Chondrocyte (in vitro differentiated cells): ENCODE measurements at regions not wholly inside any gene's neighbourhood (a gene's known extent, or its start where the extent isn't known, plus 50 kb on each side); places are given as distances from the start of the nearest gene placed in this dataset.

Experiments
- DNase-seq: peaks from one replicate; pipeline ENCODE4 v3.0.0; 2021; ENCODE audit warnings: mixed read lengths, low spot score
- H3K27ac Mint-ChIP-seq: one replicate; pipeline ENCODE4 v1.8.0; 2021; ENCODE audit warnings: mild to moderate bottlenecking, moderate library complexity, mixed read lengths; ENCODE audit not compliant: unreplicated experiment
- H3K27me3 Mint-ChIP-seq: 2 replicates; pipeline ENCODE4 v1.8.0; 2021; ENCODE audit warnings: low read depth, mixed read lengths
- H3K36me3 Mint-ChIP-seq: 2 replicates; pipeline ENCODE4 v1.8.0; 2021; ENCODE audit warnings: low read depth, mixed read lengths
- H3K4me1 Mint-ChIP-seq: 2 replicates; pipeline ENCODE4 v1.8.0; 2021; ENCODE audit warnings: low read depth, mild to moderate bottlenecking, mixed read lengths
- H3K4me3 Mint-ChIP-seq: one replicate; pipeline ENCODE4 v1.8.0; 2021; ENCODE audit warnings: mild to moderate bottlenecking, moderate library complexity, mixed read lengths; ENCODE audit not compliant: unreplicated experiment
- H3K9me3 Mint-ChIP-seq: 2 replicates; pipeline ENCODE4 v1.8.0; 2021; ENCODE audit warnings: low read depth, mixed read lengths
- TF ChIP-seq, protein P1 (sequence below): fragments of 200-600 bp; sonication (generic); IDR thresholded peaks from 2 replicates; pipeline ENCODE4 v1.5.0; 2021; ENCODE audit warnings: antibody characterized with exemption, mild to moderate bottlenecking, moderate library complexity

- Mint-ChIP-seq H3K27ac (no peak overlapping the region), H3K4me1 (no peaks in the 10 kb centered on the region), H3K36me3 (peaks cover 1% of the 10 kb centered on the region), H3K4me3 (no peak overlapping the region), H3K27me3 (peaks cover 41% of the 10 kb centered on the region), H3K9me3 (peaks cover 2% of the 10 kb centered on the region)
- TF ChIP-seq, protein P1, sequence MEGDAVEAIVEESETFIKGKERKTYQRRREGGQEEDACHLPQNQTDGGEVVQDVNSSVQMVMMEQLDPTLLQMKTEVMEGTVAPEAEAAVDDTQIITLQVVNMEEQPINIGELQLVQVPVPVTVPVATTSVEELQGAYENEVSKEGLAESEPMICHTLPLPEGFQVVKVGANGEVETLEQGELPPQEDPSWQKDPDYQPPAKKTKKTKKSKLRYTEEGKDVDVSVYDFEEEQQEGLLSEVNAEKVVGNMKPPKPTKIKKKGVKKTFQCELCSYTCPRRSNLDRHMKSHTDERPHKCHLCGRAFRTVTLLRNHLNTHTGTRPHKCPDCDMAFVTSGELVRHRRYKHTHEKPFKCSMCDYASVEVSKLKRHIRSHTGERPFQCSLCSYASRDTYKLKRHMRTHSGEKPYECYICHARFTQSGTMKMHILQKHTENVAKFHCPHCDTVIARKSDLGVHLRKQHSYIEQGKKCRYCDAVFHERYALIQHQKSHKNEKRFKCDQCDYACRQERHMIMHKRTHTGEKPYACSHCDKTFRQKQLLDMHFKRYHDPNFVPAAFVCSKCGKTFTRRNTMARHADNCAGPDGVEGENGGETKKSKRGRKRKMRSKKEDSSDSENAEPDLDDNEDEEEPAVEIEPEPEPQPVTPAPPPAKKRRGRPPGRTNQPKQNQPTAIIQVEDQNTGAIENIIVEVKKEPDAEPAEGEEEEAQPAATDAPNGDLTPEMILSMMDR, result no peak
- no peak for DNase-seq
These were observed 161.3 kb upstream of the USP25 start for GRCh38 chr21:15568516-15568915.

- H3K27me3 Mint-ChIP-seq, result peaks cover 15% of the 10 kb centered on the region
- H3K36me3 Mint-ChIP-seq, result no peaks in the 10 kb centered on the region
- DNase-seq, result no peak
- peaks cover 4% of the 10 kb centered on the region for H3K9me3 Mint-ChIP-seq
- H3K4me3 Mint-ChIP-seq, result no peak overlapping the region
- no peaks in the 10 kb centered on the region for H3K4me1 Mint-ChIP-seq
- no peak overlapping the region for H3K27ac Mint-ChIP-seq
- TF ChIP-seq, protein P1, result no peak
These were observed 142.9 kb upstream of the USP25 start for GRCh38 chr21:15586752-15587427.

DNA sequence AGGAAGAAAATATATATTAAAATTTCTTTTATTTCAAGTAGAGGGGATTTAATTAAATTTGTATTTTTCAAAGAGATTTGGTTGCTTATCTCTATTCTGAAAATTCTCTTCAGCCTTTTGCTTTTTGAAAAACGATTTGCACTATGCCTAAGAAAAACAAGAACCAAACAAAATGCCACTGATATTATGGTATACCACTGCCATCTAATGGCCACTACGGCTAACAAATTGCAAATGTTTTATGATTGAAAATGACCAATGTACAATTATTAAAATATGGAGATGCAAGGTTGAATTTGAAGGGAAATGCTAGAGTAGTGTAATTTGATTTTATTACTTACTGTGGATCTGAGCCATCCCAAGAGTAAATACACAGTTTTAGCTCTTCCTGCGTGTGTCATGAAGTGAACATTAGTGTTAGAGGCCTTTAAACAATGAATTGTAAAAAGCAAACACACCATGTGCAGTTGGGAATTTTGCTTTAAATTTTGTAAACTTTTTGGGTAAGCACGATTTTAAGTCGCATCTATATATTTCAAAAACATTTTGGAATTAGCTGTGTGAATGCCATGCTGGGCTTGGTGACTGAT is 137.4 kb upstream of the USP25 start:
- Mint-ChIP-seq H3K4me3 (no peak overlapping the region), H3K9me3 (peaks cover 3% of the 10 kb centered on the region), H3K27me3 (peaks cover 16% of the 10 kb centered on the region), H3K4me1 (no peaks in the 10 kb centered on the region), H3K27ac (no peak overlapping the region), H3K36me3 (peaks cover 4% of the 10 kb centered on the region)
- TF ChIP-seq, protein P1, result peak; percentile 94
- no peak for DNase-seq

DNA sequence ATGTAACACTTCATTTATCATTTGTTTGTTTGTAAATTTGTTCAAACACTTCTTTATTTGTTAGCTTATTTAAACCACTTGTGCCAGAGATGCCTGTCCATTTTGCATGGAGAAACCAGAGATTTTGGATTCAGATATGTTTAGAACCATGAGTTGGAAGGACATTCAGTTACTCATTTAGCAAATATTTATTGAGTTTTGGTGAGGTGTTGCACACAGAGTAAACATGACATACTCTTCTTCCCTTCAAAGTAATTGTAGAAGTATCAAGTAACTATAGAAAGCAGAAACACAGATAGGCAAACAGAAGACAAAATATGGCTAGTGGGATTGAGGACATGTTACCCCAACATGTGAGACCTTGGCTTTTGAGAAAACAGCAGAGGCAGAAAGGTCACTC is 136.8 kb upstream of the USP25 start:
- Mint-ChIP-seq H3K36me3 (peaks cover 4% of the 10 kb centered on the region), H3K4me3 (no peak overlapping the region), H3K4me1 (no peaks in the 10 kb centered on the region), H3K27me3 (peaks cover 14% of the 10 kb centered on the region), H3K27ac (no peak overlapping the region), H3K9me3 (peaks cover 8% of the 10 kb centered on the region)
- TF ChIP-seq, protein P1, result no peak
- no peak for DNase-seq

DNA sequence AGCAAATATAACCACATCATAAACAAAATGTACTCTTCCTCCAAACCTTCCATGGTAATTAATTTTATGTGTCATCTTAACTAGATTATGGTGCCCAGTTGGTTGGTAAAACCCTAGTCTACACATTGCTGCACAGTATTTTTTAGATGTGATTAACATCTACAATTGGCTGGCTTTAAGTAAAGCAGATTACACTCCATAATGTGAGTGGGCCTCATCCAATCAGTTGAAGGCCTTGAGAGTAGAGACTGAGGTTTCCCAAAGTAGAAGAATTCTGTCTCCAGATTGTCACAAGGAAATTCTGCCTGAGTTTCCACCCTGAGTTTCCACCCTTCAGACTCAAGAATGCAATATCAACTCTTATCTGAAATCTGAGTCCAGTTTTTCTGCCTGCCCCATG is 128.4 kb upstream of the USP25 start:
- Mint-ChIP-seq H3K9me3 (peaks cover 9% of the 10 kb centered on the region), H3K27me3 (no peaks in the 10 kb centered on the region), H3K27ac (no peak overlapping the region), H3K4me3 (no peak overlapping the region), H3K4me1 (peaks cover 20% of the 10 kb centered on the region), H3K36me3 (no peaks in the 10 kb centered on the region)
- no peak for DNase-seq
- TF ChIP-seq, protein P1, result no peak
